ENCODE measurements at regions not wholly inside any gene's neighbourhood (a gene's known extent, or its start where the extent isn't known, plus 50 kb on each side); places are given as distances from the start of the nearest gene placed in this dataset.

DNA sequence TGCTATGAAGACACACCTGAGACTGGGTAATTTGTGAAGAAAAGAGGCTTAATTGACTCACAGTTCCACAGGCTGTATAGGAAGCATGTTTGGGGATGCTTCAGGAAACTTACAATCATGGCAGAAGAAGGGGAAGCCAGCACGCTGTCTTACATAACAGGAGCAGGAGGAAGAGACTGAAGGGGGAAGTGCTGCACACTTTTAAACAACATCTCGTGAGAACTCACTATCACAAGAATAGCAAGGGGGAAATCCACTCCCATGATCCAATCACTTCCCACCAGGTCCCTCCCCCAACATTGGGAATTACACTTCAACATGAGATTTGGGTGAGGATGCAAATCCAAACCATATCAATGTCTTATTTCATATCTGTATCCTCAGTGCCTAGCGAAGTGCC, 307.2 kb downstream of the ATP23 start:
- no peak overlapping the region for H3K4me3 Mint-ChIP-seq
- H3K9me3 ChIP-seq (ENCODE audit: control extremely low read depth in 1 of 3, control insufficient read depth in 2 of 3, insufficient read depth in 1 of 3, low read length in 2 of 3), result peaks cover 0 to 6% (median 0%) of the 10 kb centered on the region in 3 donors
- ATAC-seq (ENCODE audit: low read depth), result no peak
- no peak overlapping the region for H3K4me2 ChIP-seq (replicated peaks; ENCODE audit: low read depth, low read length, poor library complexity, severe bottlenecking)
- H3K9me3 Mint-ChIP-seq (ENCODE audit: insufficient read depth), result no peaks in the 10 kb centered on the region
- no peak overlapping the region for H3K27ac Mint-ChIP-seq
- H3K79me2 ChIP-seq (ENCODE audit: control insufficient read depth, insufficient read depth, low read length), result no peaks in the 10 kb centered on the region
- no peak overlapping the region for H3K4me3 ChIP-seq (ENCODE audit: control extremely low read depth in 1 of 5, extremely low read depth in 1 of 5, insufficient read depth in 1 of 5, low read depth in 2 of 5, low read length in 4 of 5)
- no peak overlapping the region for H2AFZ ChIP-seq (ENCODE audit: insufficient read depth, low read depth, low read length, poor library complexity, severe bottlenecking)
- no peaks in the 10 kb centered on the region for H3K27me3 ChIP-seq (replicated peaks in 1 of 4; ENCODE audit: control extremely low read depth in 1 of 4, control insufficient read depth in 3 of 4, insufficient read depth in 4 of 4, low read length in 3 of 4)
- no CpG with 5 or more reads among the region's 3 CpGs for WGBS (ENCODE audit: insufficient coverage)
- H3K27me3 Mint-ChIP-seq, result no peaks in the 10 kb centered on the region
- H4K20me1 ChIP-seq (ENCODE audit: control insufficient read depth, insufficient read depth, low read length, poor library complexity, severe bottlenecking), result no peaks in the 10 kb centered on the region
- POLR2A ChIA-PET, result no interaction called here
- no peaks in the 10 kb centered on the region for H3K4me1 Mint-ChIP-seq
- CTCF ChIA-PET, result no interaction called here
- intact Hi-C loops (cut with micrococcal nuclease), result no loop called here
- H3K36me3 ChIP-seq (replicated peaks in 1 of 2; ENCODE audit: control extremely low read depth in 1 of 2, control insufficient read depth in 1 of 2, extremely low read depth in 1 of 2, insufficient read depth in 2 of 2, low read length in 1 of 2), result no peaks in the 10 kb centered on the region
- no peak for DNase-seq
- H3K27ac ChIP-seq (ENCODE audit: low read length in 2 of 2), result no peak overlapping the region
- no peaks in the 10 kb centered on the region for H3K4me1 ChIP-seq (ENCODE audit: control insufficient read depth in 2 of 2, insufficient read depth in 2 of 2, low read length in 2 of 2)
- no peak for TF ChIP-seq EZH2 (IDR thresholded peaks at IDR 0.05; ENCODE audit: borderline replicate concordance, insufficient read depth, low read depth, low read length, poor library complexity, severe bottlenecking)
- no peak for TF ChIP-seq CTCF (IDR thresholded peaks at IDR 0.05)
- no peak overlapping the region for H3K9ac ChIP-seq (ENCODE audit: low read length)

DNA sequence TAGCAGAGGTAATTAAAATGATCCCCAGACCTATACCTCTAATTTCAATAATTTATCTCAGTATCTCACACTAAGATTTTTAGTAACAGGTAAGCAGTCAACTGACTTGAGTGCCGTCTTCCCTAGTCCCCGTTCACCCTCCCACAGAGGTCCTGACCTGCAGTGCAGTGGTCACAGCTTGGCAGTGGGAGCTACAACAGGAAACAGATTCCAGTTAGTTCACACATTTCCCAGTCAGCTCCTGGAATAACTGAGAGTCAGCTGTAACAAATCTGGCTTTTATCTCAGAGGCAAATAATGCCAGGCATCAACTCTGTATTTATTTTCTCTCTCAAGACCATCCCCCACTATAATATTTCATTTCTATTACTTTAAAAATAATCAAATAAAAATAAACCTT, 308.2 kb downstream of the ATP23 start:
- Histone ChIP-seq H3K4me3 (ENCODE audit: control extremely low read depth in 1 of 5, extremely low read depth in 1 of 5, insufficient read depth in 1 of 5, low read depth in 2 of 5, low read length in 4 of 5) (no peak overlapping the region), H3K79me2 (ENCODE audit: control insufficient read depth, insufficient read depth, low read length) (no peaks in the 10 kb centered on the region), H3K9ac (ENCODE audit: low read length) (no peak overlapping the region), H3K4me2 (replicated peaks; ENCODE audit: low read depth, low read length, poor library complexity, severe bottlenecking) (no peak overlapping the region), H3K4me1 (ENCODE audit: control insufficient read depth in 2 of 2, insufficient read depth in 2 of 2, low read length in 2 of 2) (no peaks in the 10 kb centered on the region), H4K20me1 (ENCODE audit: control insufficient read depth, insufficient read depth, low read length, poor library complexity, severe bottlenecking) (no peaks in the 10 kb centered on the region), H3K36me3 (replicated peaks in 1 of 2; ENCODE audit: control extremely low read depth in 1 of 2, control insufficient read depth in 1 of 2, extremely low read depth in 1 of 2, insufficient read depth in 2 of 2, low read length in 1 of 2) (no peaks in the 10 kb centered on the region), H3K9me3 (ENCODE audit: control extremely low read depth in 1 of 3, control insufficient read depth in 2 of 3, insufficient read depth in 1 of 3, low read length in 2 of 3) (peaks cover 0 to 6% (median 0%) of the 10 kb centered on the region in 3 donors), H2AFZ (ENCODE audit: insufficient read depth, low read depth, low read length, poor library complexity, severe bottlenecking) (no peak overlapping the region), H3K27ac (ENCODE audit: low read length in 2 of 2) (no peak overlapping the region), H3K27me3 (replicated peaks in 1 of 4; ENCODE audit: control extremely low read depth in 1 of 4, control insufficient read depth in 3 of 4, insufficient read depth in 4 of 4, low read length in 3 of 4) (no peaks in the 10 kb centered on the region)
- H3K9me3 Mint-ChIP-seq (ENCODE audit: insufficient read depth), result no peaks in the 10 kb centered on the region
- ATAC-seq (ENCODE audit: low read depth) (no peak), DNase-seq (no peak)
- H3K27me3 Mint-ChIP-seq, result no peaks in the 10 kb centered on the region
- 95% methylated on average over 2 of the region's 2 CpGs for WGBS (ENCODE audit: insufficient coverage)
- intact Hi-C loops (cut with micrococcal nuclease), result no loop called here
- ChIA-PET POLR2A (no interaction called here), CTCF (no interaction called here)
- no peak overlapping the region for H3K27ac Mint-ChIP-seq
- no peak overlapping the region for H3K4me3 Mint-ChIP-seq
- TF ChIP-seq EZH2 (IDR thresholded peaks at IDR 0.05; ENCODE audit: borderline replicate concordance, insufficient read depth, low read depth, low read length, poor library complexity, severe bottlenecking) (no peak), CTCF (IDR thresholded peaks at IDR 0.05) (no peak)
- no peaks in the 10 kb centered on the region for H3K4me1 Mint-ChIP-seq

Data from B cell (primary cell).